Osteocyte (in vitro differentiated cells): ENCODE measurements at regions not wholly inside any gene's neighbourhood (a gene's known extent, or its start where the extent isn't known, plus 50 kb on each side); places are given as distances from the start of the nearest gene placed in this dataset.

ENCODE experiments used
- DNase-seq: peaks from one replicate; pipeline ENCODE4 v3.0.0; 2021; ENCODE audit warnings: mixed read lengths; ENCODE audit not compliant: unreplicated experiment; ENCODE audit errors: extremely low spot score
- H3K27ac Mint-ChIP-seq: one replicate; pipeline ENCODE4 v1.8.0; 2021; ENCODE audit warnings: mild to moderate bottlenecking, mixed read lengths; ENCODE audit not compliant: unreplicated experiment
- H3K27me3 Mint-ChIP-seq: one replicate; pipeline ENCODE4 v1.8.0; 2021; ENCODE audit warnings: mixed read lengths; ENCODE audit not compliant: unreplicated experiment
- H3K36me3 Mint-ChIP-seq: one replicate; pipeline ENCODE4 v1.8.0; 2021; ENCODE audit warnings: mixed read lengths; ENCODE audit not compliant: unreplicated experiment
- H3K4me1 Mint-ChIP-seq: one replicate; pipeline ENCODE4 v1.8.0; 2021; ENCODE audit warnings: mixed read lengths; ENCODE audit not compliant: unreplicated experiment
- H3K4me3 Mint-ChIP-seq: one replicate; pipeline ENCODE4 v1.8.0; 2021; ENCODE audit warnings: mild to moderate bottlenecking, moderate library complexity, mixed read lengths; ENCODE audit not compliant: unreplicated experiment
- H3K9me3 Mint-ChIP-seq: one replicate; pipeline ENCODE4 v1.8.0; 2021; ENCODE audit warnings: mixed read lengths; ENCODE audit not compliant: unreplicated experiment
- TF ChIP-seq, protein P1 (sequence below): fragments of 200-600 bp; sonication (generic); IDR thresholded peaks from 2 replicates; pipeline ENCODE4 v1.5.0; 2021; ENCODE audit warnings: antibody characterized with exemption, mild to moderate bottlenecking, moderate library complexity

DNA sequence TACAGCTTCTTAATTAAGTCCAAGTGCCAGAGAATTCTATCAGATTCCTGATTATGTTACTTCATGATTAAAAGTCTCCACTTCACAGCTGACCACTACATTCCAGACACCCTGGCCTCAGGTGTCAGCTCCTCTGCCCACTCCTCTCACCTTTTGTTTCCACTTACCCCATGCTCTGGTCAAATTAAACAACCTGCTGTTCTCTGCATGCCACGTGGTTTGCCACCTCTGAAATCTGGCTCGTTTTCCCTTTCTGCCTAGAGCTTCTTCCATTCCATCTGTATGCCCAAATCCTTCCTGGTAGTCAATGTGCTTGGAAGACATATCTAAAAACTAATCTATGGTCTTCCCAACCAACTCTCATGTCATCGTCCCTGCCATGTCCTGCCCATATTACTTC is 158.6 kb downstream of the ICE1 start:
- no peak overlapping the region for H3K27ac Mint-ChIP-seq
- TF ChIP-seq, protein P1, sequence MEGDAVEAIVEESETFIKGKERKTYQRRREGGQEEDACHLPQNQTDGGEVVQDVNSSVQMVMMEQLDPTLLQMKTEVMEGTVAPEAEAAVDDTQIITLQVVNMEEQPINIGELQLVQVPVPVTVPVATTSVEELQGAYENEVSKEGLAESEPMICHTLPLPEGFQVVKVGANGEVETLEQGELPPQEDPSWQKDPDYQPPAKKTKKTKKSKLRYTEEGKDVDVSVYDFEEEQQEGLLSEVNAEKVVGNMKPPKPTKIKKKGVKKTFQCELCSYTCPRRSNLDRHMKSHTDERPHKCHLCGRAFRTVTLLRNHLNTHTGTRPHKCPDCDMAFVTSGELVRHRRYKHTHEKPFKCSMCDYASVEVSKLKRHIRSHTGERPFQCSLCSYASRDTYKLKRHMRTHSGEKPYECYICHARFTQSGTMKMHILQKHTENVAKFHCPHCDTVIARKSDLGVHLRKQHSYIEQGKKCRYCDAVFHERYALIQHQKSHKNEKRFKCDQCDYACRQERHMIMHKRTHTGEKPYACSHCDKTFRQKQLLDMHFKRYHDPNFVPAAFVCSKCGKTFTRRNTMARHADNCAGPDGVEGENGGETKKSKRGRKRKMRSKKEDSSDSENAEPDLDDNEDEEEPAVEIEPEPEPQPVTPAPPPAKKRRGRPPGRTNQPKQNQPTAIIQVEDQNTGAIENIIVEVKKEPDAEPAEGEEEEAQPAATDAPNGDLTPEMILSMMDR = no peak
- no peaks in the 10 kb centered on the region for H3K27me3 Mint-ChIP-seq
- no peaks in the 10 kb centered on the region for H3K9me3 Mint-ChIP-seq
- DNase-seq = no peak
- H3K4me1 Mint-ChIP-seq = no peaks in the 10 kb centered on the region
- no peak overlapping the region for H3K4me3 Mint-ChIP-seq
- no peaks in the 10 kb centered on the region for H3K36me3 Mint-ChIP-seq

DNA sequence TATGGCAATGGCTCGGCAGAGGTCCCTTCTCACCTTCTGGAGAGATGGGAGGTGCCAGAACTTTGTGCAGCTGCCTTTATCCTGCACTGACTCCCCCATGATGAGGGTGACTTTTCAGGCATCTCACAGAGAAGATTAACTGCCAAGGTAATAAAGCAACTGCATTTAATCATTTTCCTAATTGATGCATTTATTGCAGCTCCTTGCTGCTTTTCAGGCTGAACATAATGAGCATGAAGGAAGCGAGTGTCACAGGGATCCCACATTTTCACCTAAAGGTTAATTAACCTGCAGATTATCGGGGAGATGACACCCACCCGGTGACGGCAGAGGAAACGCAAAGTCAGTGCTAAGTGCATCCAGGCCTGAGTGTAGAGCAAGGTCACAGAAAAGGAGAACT is 154.3 kb downstream of the ICE1 start:
- Mint-ChIP-seq H3K36me3 (no peaks in the 10 kb centered on the region), H3K4me1 (no peaks in the 10 kb centered on the region), H3K4me3 (no peak overlapping the region), H3K27me3 (no peaks in the 10 kb centered on the region), H3K27ac (no peak overlapping the region), H3K9me3 (no peaks in the 10 kb centered on the region)
- no peak for DNase-seq
- TF ChIP-seq, protein P1 = no peak

DNA sequence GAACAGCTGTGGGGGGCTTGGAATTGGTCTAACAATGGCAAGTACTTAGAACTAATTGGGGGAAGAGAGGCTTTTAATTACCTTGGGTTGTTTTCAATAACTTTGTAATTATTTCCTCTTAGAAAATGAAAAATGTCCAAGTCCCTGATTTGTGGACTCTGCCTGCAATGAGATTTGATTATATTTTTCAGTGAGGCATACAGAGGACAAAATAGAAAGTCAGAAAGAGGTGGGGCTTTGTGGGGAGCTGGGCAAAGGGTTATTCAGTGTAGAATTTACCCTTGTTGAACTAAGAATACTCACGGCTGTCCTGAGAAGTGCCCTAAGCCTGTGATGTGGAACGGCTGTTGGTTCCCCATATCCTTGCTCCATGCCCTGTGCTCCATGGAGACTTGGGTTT is 153.0 kb downstream of the ICE1 start:
- H3K4me3 Mint-ChIP-seq = no peak overlapping the region
- H3K4me1 Mint-ChIP-seq = no peaks in the 10 kb centered on the region
- no peak overlapping the region for H3K27ac Mint-ChIP-seq
- DNase-seq = no peak
- TF ChIP-seq, protein P1 = no peak
- no peaks in the 10 kb centered on the region for H3K9me3 Mint-ChIP-seq
- H3K36me3 Mint-ChIP-seq = no peaks in the 10 kb centered on the region
- H3K27me3 Mint-ChIP-seq = no peaks in the 10 kb centered on the region

DNA sequence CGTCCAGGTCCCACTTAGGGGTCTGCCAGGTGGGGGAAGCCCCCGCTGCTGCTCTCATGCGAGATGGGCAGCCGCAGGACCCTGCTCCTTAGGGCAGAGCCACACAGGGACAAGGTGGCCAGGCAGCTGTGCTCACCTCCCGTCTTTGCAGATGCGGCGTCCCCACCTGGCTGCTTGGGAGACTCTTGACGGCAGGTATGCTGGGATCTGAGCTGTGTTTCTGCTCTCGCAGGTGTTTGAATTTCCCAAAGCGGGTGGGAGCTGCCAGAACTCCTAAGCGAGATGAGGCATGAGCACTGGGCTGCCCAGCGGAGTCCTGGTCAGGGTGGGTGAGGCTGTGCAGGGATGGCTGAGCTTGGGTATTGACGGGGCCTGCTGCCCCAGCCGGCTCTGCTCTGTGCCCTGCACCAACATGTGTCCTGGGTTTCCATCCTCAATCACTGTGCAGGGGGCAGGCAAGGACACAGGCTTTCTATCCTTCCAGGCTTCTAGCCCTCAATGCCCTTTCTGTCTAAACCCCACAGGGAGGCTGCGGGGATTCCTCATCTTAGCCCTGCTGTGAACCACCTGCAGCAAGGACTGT is 151.4 kb downstream of the ICE1 start:
- H3K36me3 Mint-ChIP-seq = no peaks in the 10 kb centered on the region
- DNase-seq = no peak
- H3K27me3 Mint-ChIP-seq = no peaks in the 10 kb centered on the region
- no peak overlapping the region for H3K4me3 Mint-ChIP-seq
- TF ChIP-seq, protein P1 = no peak
- H3K27ac Mint-ChIP-seq = no peak overlapping the region
- no peaks in the 10 kb centered on the region for H3K4me1 Mint-ChIP-seq
- H3K9me3 Mint-ChIP-seq = no peaks in the 10 kb centered on the region

DNA sequence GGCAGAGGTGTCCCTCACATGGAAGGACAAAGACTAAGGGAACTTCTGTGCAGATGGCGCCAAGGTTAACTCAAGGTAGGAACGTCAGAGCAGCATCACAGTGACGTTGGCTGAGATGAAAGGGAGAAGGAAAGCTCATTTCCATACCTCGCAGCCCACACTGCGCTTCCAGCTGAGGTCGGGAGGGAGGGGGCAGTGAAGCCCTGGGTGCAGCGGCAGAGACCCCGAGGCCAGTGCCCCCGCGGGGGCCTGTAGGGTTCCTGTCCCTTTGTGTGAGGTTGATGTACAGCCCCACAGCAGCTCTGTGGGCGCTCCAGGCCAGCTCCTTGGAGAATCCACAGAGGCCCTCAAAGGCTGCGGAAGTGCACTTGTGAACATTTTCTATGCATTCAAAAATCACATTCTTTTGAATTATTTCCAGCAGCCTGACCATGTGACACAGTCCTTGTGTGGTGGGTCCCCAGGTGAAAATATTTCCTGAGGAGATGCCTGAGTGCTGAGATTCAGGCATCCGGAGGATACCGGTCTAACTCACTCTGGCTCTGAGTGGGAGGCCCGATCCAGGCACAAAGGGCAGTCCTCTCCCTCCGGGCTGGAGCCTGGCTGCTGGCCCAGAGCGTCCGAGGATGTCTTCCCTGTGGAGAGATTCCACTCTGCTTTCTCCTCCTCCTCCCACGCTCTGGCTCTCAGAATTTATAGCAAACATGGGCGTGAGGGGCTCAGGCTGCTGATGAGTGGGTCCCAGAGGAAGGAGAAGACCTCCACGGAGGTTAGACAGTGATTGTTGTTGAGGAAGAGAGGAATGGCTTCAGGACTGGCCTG is 150.7 kb downstream of the ICE1 start:
- DNase-seq = no peak
- Mint-ChIP-seq H3K9me3 (no peaks in the 10 kb centered on the region), H3K4me1 (no peaks in the 10 kb centered on the region), H3K4me3 (no peak overlapping the region), H3K27me3 (no peaks in the 10 kb centered on the region), H3K27ac (no peak overlapping the region), H3K36me3 (no peaks in the 10 kb centered on the region)
- TF ChIP-seq, protein P1 = no peak
